ENCODE measurements at regions not wholly inside any gene's neighbourhood (a gene's known extent, or its start where the extent isn't known, plus 50 kb on each side); places are given as distances from the start of the nearest gene placed in this dataset.

GRCh38 chr5:92126182-92126581, 743.1 kb upstream of the ARRDC3 start:
- TF ChIP-seq CTCF (IDR thresholded peaks at IDR 0.05) (no peak), POLR2A (IDR thresholded peaks at IDR 0.05) (no peak)

All from thyroid gland (tissue), 4 donors.